DND-41 (cell line): ENCODE measurements at regions not wholly inside any gene's neighbourhood (a gene's known extent, or its start where the extent isn't known, plus 50 kb on each side); places are given as distances from the start of the nearest gene placed in this dataset.
"Not testable (repeated sequence)": the region's sequence is repeated elsewhere in the genome, so short reads cannot be mapped to it uniquely, and the experiment has no call there.

Source experiments
- ATAC-seq: fragments of 200-7000 bp; cut with Tn5 transposase; 3 replicates; pipeline ENCODE4 v1.9.1; 2021; ENCODE audit warnings: low read depth; ENCODE audit not compliant: insufficient read depth
- DNase-seq: peaks from one replicate; pipeline ENCODE4 v3.0.0-alpha.2; 2020
- H2AFZ ChIP-seq: 2 replicates; pipeline ENCODE4 v1.6.0; 2012; ENCODE audit warnings: low read depth, low read length
- H3K27ac ChIP-seq: 2 replicates; pipeline ENCODE4 v1.5.1; 2012; ENCODE audit warnings: low read length, inconsistent platforms
- H3K27me3 ChIP-seq: fragments of 200-600 bp; sonication (generic); 2 replicates; pipeline ENCODE4 v1.6.0; 2012; ENCODE audit warnings: low read length, mild to moderate bottlenecking, inconsistent platforms; ENCODE audit not compliant: insufficient read depth, poor library complexity
- H3K36me3 ChIP-seq: 2 replicates; pipeline ENCODE4 v1.5.1; 2012; ENCODE audit warnings: low read length, inconsistent platforms; ENCODE audit not compliant: insufficient read depth
- H3K4me1 ChIP-seq: 2 replicates; pipeline ENCODE4 v1.5.1; 2012; ENCODE audit warnings: mild to moderate bottlenecking, low read length; ENCODE audit not compliant: insufficient read depth
- H3K4me2 ChIP-seq: 2 replicates; pipeline ENCODE4 v1.6.0; 2012; ENCODE audit warnings: mild to moderate bottlenecking, moderate library complexity, low read length, inconsistent platforms; ENCODE audit not compliant: insufficient read depth
- H3K4me3 ChIP-seq, 2 experiments: fragments of 200-600 bp in 1 of 2; shearing (Covaris generic) in 1 of 2; 2 replicates each; pipeline ENCODE4 v1.5.1; 2012 to 2016; ENCODE audit warnings: inconsistent platforms in 2 of 2, low read length in 2 of 2, mild to moderate bottlenecking in 2 of 2, low read depth in 1 of 2, moderate library complexity in 1 of 2
- H3K79me2 ChIP-seq: 2 replicates; pipeline ENCODE4 v1.6.0; 2012; ENCODE audit warnings: low read length, inconsistent platforms; ENCODE audit not compliant: insufficient read depth
- H3K9ac ChIP-seq: 2 replicates; pipeline ENCODE4 v1.6.0; 2012; ENCODE audit warnings: low read depth, mild to moderate bottlenecking, inconsistent platforms, low read length, moderate library complexity
- H3K9me3 ChIP-seq: 2 replicates; pipeline ENCODE4 v1.5.1; 2012; ENCODE audit warnings: low read length, moderate library complexity, mild to moderate bottlenecking, inconsistent platforms; ENCODE audit not compliant: insufficient read depth, severe bottlenecking
- H4K20me1 ChIP-seq: 2 replicates; pipeline ENCODE4 v1.6.0; 2012; ENCODE audit warnings: low read length; ENCODE audit not compliant: insufficient read depth
- EZH2 ChIP-seq: IDR thresholded peaks from 3 replicates; pipeline ENCODE4 v1.6.1; 2012; ENCODE audit warnings: borderline replicate concordance, low read depth, mild to moderate bottlenecking, moderate library complexity, low read length, inconsistent platforms; ENCODE audit not compliant: severe bottlenecking
- TF ChIP-seq, protein P1 (sequence below): IDR thresholded peaks from 2 replicates; pipeline ENCODE4 v1.5.1; 2012; ENCODE audit warnings: borderline replicate concordance, low read length, moderate library complexity, mild to moderate bottlenecking; ENCODE audit not compliant: poor library complexity, severe bottlenecking; ENCODE audit errors: extremely low read depth

DNA sequence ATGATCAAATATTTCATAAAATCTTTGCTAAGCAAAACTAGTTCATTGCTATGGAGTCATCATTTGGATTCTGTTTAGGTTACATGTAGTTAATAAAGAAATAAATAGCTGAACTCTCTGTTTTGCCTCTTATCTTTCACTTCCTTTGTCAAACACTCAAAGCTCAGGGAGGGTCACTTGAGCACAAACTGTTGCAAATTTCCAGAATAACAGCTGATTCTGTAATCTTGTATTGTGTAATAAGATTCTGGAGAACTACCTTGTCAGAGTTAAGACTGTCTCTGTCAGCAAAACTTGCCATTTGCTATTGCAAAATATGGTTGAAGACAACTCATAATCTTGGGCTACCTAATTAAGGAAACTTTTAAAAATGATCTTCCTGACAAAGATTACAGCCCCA, 182.0 kb upstream of the MOCS2 start:
- Histone ChIP-seq H3K4me1 (no peaks in the 10 kb centered on the region), H3K27ac (no peak overlapping the region), H3K4me2 (no peak overlapping the region), H4K20me1 (no peaks in the 10 kb centered on the region), H3K4me3 (no peak overlapping the region), H3K27me3 (no peaks in the 10 kb centered on the region), H2AFZ (no peak overlapping the region), H3K9ac (no peak overlapping the region), H3K36me3 (no peaks in the 10 kb centered on the region), H3K79me2 (no peaks in the 10 kb centered on the region), H3K9me3 (no peaks in the 10 kb centered on the region)
- TF ChIP-seq EZH2, result no peak
- TF ChIP-seq, protein P1, sequence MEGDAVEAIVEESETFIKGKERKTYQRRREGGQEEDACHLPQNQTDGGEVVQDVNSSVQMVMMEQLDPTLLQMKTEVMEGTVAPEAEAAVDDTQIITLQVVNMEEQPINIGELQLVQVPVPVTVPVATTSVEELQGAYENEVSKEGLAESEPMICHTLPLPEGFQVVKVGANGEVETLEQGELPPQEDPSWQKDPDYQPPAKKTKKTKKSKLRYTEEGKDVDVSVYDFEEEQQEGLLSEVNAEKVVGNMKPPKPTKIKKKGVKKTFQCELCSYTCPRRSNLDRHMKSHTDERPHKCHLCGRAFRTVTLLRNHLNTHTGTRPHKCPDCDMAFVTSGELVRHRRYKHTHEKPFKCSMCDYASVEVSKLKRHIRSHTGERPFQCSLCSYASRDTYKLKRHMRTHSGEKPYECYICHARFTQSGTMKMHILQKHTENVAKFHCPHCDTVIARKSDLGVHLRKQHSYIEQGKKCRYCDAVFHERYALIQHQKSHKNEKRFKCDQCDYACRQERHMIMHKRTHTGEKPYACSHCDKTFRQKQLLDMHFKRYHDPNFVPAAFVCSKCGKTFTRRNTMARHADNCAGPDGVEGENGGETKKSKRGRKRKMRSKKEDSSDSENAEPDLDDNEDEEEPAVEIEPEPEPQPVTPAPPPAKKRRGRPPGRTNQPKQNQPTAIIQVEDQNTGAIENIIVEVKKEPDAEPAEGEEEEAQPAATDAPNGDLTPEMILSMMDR, result no peak
- DNase-seq (no peak), ATAC-seq (no peak)

DNA sequence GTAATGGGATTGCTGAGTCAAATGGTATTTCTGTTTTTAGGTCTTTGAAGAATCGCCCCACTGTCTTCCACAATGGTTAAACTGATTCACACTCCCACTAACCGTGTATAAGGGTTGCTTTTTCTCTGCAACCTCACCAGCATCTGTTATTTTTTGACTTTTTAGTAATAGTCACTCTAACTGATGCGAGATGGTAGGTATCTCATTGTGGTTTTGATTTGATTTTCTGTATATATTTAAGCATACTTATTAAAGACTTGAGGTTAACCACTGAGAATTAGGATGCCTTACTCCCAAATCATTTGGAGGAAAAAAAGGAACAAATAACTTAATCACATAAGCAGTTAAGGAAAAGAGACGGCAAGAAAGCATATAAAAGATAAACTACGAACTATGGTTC, 181.6 kb upstream of the FST start:
- Histone ChIP-seq H3K36me3 (no peaks in the 10 kb centered on the region), H3K4me2 (no peak overlapping the region), H3K9ac (no peak overlapping the region), H3K79me2 (no peaks in the 10 kb centered on the region), H3K9me3 (no peaks in the 10 kb centered on the region), H3K4me1 (no peaks in the 10 kb centered on the region), H3K27ac (no peak overlapping the region), H3K27me3 (no peaks in the 10 kb centered on the region), H2AFZ (no peak overlapping the region), H3K4me3 (no peak overlapping the region), H4K20me1 (no peaks in the 10 kb centered on the region)
- DNase-seq (no peak), ATAC-seq (no peak)
- no peak for TF ChIP-seq EZH2
- TF ChIP-seq, protein P1, result no peak

DNA sequence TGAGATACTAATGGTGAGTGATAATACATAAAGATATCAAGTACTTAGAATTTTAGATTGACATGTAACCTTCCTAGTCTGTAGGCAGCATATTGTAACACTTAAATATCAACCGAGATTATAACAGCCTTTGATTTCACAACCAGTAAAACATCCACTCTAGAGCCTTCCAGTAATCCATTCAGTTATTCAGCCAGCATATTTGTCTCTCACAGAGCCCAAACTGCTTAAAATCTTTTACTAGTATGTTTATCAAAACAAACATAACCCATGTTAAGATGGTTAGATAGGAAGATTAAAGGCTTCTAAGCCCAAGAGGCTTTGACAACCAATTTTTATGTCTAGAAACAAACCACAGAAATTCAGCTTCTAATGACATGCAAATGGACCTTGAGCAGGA, 177.9 kb upstream of the FST start:
- no peaks in the 10 kb centered on the region for H3K9me3 ChIP-seq
- H3K36me3 ChIP-seq, result no peaks in the 10 kb centered on the region
- H3K4me1 ChIP-seq, result no peaks in the 10 kb centered on the region
- no peak overlapping the region for H3K4me2 ChIP-seq
- H3K9ac ChIP-seq, result no peak overlapping the region
- TF ChIP-seq EZH2, result no peak
- TF ChIP-seq, protein P1, result no peak
- H3K27me3 ChIP-seq, result no peaks in the 10 kb centered on the region
- no peaks in the 10 kb centered on the region for H4K20me1 ChIP-seq
- H3K4me3 ChIP-seq, result no peak overlapping the region
- ATAC-seq, result no peak
- DNase-seq, result no peak
- H3K79me2 ChIP-seq, result no peaks in the 10 kb centered on the region
- no peak overlapping the region for H2AFZ ChIP-seq
- no peak overlapping the region for H3K27ac ChIP-seq

DNA sequence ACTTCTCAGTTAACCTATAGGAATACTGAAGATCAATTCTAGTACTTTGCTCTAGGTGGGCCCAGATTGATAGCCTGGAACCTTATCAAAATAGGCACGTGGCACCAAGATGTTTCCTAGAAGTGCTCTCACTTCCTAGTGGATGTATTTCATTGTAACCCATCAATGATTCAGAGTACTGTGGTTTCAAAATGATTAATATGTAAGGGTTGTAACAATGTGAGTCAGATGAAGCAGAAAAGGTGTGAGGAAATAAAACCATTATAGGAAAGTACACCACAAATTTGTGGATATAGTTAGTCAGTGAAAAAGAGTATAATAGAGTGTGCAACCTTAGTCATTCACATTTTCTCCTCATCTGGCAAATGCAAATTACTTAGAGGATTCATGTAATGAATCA, 177.3 kb upstream of the FST start:
- no peaks in the 10 kb centered on the region for H3K36me3 ChIP-seq
- ATAC-seq, result no peak
- H3K27ac ChIP-seq, result no peak overlapping the region
- no peaks in the 10 kb centered on the region for H3K9me3 ChIP-seq
- no peak overlapping the region for H3K4me3 ChIP-seq
- DNase-seq, result no peak
- no peaks in the 10 kb centered on the region for H3K27me3 ChIP-seq
- no peaks in the 10 kb centered on the region for H3K4me1 ChIP-seq
- no peaks in the 10 kb centered on the region for H3K79me2 ChIP-seq
- H2AFZ ChIP-seq, result no peak overlapping the region
- H4K20me1 ChIP-seq, result no peaks in the 10 kb centered on the region
- no peak for TF ChIP-seq EZH2
- TF ChIP-seq, protein P1, result no peak
- H3K4me2 ChIP-seq, result no peak overlapping the region
- H3K9ac ChIP-seq, result no peak overlapping the region

DNA sequence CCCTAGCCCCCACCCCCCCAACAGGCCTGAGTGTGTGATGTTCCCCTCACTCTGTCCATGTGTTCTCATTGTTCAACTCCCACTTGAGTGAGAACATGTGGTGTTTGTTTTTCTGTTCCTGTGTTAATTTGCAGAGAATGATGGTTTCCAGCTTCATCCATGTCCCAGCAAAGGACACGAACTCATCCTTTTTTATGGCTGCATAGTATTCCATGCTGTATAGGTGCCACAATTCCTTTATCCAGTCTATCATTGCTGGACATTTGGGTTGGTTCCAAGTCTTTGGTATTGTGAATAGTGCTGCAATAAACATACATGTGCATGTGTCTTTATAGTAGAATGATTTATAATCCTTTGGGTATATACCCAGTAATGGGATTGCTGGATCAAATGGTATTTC, 175.1 kb upstream of the FST start:
- DNase-seq, result not testable (repeated sequence)

More for the DNA sequence above, 175.1 kb upstream of the FST start:
- not testable (repeated sequence) for H3K9ac ChIP-seq, H3K9me3 ChIP-seq, H3K27me3 ChIP-seq, H3K79me2 ChIP-seq, ATAC-seq, H3K4me1 ChIP-seq, H3K27ac ChIP-seq, H2AFZ ChIP-seq, H3K4me2 ChIP-seq, H3K4me3 ChIP-seq, H4K20me1 ChIP-seq, H3K36me3 ChIP-seq
